22Rv1 (cell line): ENCODE measurements at regions not wholly inside any gene's neighbourhood (a gene's known extent, or its start where the extent isn't known, plus 50 kb on each side); places are given as distances from the start of the nearest gene placed in this dataset.

Source experiments
- ZFX ChIP-seq: fragments of 450-650 bp; IDR thresholded peaks from 2 replicates; pipeline ENCODE4 v1.6.1; 2017; ENCODE audit warnings: antibody characterized with exemption, borderline replicate concordance
- TF ChIP-seq, protein P1 (sequence below): fragments of 450-650 bp; IDR thresholded peaks from 2 replicates; pipeline ENCODE4 v1.5.1; 2017; ENCODE audit warnings: mild to moderate bottlenecking

DNA sequence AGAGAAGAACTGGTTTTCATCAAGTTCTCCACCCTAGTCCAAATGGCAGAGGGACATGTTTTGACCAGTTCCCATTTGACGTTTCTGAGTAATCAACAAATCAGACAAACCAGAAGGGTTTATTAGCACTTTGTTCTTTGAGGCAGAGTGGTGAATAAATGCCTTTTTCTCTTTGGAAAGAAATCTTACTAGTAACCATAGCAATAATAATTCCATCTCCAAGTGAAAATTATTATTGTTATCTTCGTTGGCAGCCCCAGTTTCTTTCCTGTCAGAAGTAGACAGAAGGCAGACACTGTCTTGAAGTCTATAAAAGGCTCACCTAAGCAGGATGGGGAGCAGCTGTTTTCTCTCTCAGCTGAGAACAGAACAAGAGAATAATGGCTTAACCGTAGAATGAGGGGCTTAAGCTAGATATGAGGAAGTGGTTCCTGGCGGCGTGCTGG, 391.6 kb downstream of the PBX1 start:
- TF ChIP-seq, protein P1, sequence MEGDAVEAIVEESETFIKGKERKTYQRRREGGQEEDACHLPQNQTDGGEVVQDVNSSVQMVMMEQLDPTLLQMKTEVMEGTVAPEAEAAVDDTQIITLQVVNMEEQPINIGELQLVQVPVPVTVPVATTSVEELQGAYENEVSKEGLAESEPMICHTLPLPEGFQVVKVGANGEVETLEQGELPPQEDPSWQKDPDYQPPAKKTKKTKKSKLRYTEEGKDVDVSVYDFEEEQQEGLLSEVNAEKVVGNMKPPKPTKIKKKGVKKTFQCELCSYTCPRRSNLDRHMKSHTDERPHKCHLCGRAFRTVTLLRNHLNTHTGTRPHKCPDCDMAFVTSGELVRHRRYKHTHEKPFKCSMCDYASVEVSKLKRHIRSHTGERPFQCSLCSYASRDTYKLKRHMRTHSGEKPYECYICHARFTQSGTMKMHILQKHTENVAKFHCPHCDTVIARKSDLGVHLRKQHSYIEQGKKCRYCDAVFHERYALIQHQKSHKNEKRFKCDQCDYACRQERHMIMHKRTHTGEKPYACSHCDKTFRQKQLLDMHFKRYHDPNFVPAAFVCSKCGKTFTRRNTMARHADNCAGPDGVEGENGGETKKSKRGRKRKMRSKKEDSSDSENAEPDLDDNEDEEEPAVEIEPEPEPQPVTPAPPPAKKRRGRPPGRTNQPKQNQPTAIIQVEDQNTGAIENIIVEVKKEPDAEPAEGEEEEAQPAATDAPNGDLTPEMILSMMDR, result no peak
- no peak for TF ChIP-seq ZFX
